Natural killer cell (primary cell): ENCODE measurements at regions not wholly inside any gene's neighbourhood (a gene's known extent, or its start where the extent isn't known, plus 50 kb on each side); places are given as distances from the start of the nearest gene placed in this dataset.

Experiments used
- ATAC-seq, 3 donors: fragments of 150-1000 bp in 2 of 3; fragments of 200-7000 bp in 1 of 3; cut with Tn5 transposase; 1 replicate in 1 of 3; 2 replicates in 2 of 3; pipeline ENCODE4 v1.10.0; 2021; ENCODE audit warnings: mild to moderate bottlenecking in 2 of 3, moderate library complexity in 2 of 3
- DNase-seq, 2 donors: peaks; one replicate each; pipeline versions ENCODE4 v3.0.0 to v3.0.0-alpha.2; 2013 to 2021; ENCODE audit warnings: mixed read lengths in 1 of 2
- H3K27ac ChIP-seq: one replicate; pipeline ENCODE4 v1.5.1; 2013; ENCODE audit warnings: mild to moderate bottlenecking, low read length
- H3K27me3 ChIP-seq: one replicate; pipeline ENCODE4 v1.6.1; 2013; ENCODE audit warnings: low read length; ENCODE audit not compliant: control insufficient read depth, insufficient read depth
- H3K36me3 ChIP-seq: one replicate; pipeline ENCODE4 v1.6.1; 2013; ENCODE audit warnings: low read length; ENCODE audit not compliant: control insufficient read depth, insufficient read depth
- H3K4me1 ChIP-seq: one replicate; pipeline ENCODE4 v1.6.1; 2013; ENCODE audit warnings: low read length; ENCODE audit not compliant: control insufficient read depth, insufficient read depth
- H3K4me3 ChIP-seq: one replicate; pipeline ENCODE4 v1.5.1; 2013; ENCODE audit warnings: low read length
- H3K9me3 ChIP-seq: one replicate; pipeline ENCODE4 v1.6.1; 2013; ENCODE audit warnings: low read length; ENCODE audit not compliant: control insufficient read depth, insufficient read depth
- H3K27ac Mint-ChIP-seq, 2 donors: one replicate each; pipeline ENCODE4 v1.8.0; 2022; ENCODE audit warnings: mild to moderate bottlenecking in 2 of 2, mixed read lengths in 2 of 2, moderate library complexity in 1 of 2
- H3K27me3 Mint-ChIP-seq, 2 donors: one replicate each; pipeline ENCODE4 v1.8.0; 2022; ENCODE audit warnings: low read depth in 2 of 2, mixed read lengths in 2 of 2
- H3K36me3 Mint-ChIP-seq: one replicate; pipeline ENCODE4 v1.8.0; 2022; ENCODE audit warnings: mixed read lengths
- H3K4me1 Mint-ChIP-seq, 2 donors: one replicate each; pipeline ENCODE4 v1.8.0; 2022; ENCODE audit warnings: mixed read lengths in 2 of 2
- H3K4me3 Mint-ChIP-seq: one replicate; pipeline ENCODE4 v1.8.0; 2022; ENCODE audit warnings: mild to moderate bottlenecking, moderate library complexity, mixed read lengths
- H3K9me3 Mint-ChIP-seq, 2 donors: one replicate each; pipeline ENCODE4 v1.8.0; 2022; ENCODE audit warnings: mixed read lengths in 2 of 2
- WGBS: methylation state at CpG from one replicate; pipeline ENCODE4 v1.1.7; 2013; ENCODE audit warnings: missing lambda C conversion rate; ENCODE audit not compliant: insufficient coverage; 5-methylcytosine and 5-hydroxymethylcytosine counted together
- intact Hi-C: fragments of 100-400 bp; cut with micrococcal nuclease; formaldehyde crosslinking; loops from one replicate; pipeline ENCODE4 v1.14.2; 2022
- TF ChIP-seq, protein P1 (sequence below): fragments of 200-600 bp; IDR thresholded peaks from one replicate; pipeline ENCODE4 v1.8.0; 2022; ENCODE audit warnings: antibody characterized with exemption

DNA sequence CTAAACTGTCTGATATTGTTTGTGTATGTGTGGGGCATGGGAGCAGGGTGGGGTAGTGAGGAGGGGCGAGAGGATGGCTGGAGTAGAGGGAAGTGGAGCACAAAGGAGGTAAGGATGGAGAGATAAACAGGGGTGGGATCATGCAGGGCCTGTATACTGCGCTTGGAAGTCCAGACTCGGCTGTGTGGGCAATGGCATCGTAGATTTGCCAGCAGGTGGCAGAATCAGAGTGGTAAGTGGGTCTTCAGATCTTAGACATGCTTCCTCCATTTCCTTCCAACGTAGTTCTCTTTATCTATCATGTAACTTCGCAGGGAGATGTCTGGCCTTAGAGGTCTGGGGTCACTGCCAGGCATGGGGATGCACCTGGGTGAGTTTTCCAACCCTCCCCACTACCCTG lies 155.5 kb downstream of the PDGFRA start:
- WGBS, result 24% methylated on average over 6 of the region's 6 CpGs
- TF ChIP-seq, protein P1, sequence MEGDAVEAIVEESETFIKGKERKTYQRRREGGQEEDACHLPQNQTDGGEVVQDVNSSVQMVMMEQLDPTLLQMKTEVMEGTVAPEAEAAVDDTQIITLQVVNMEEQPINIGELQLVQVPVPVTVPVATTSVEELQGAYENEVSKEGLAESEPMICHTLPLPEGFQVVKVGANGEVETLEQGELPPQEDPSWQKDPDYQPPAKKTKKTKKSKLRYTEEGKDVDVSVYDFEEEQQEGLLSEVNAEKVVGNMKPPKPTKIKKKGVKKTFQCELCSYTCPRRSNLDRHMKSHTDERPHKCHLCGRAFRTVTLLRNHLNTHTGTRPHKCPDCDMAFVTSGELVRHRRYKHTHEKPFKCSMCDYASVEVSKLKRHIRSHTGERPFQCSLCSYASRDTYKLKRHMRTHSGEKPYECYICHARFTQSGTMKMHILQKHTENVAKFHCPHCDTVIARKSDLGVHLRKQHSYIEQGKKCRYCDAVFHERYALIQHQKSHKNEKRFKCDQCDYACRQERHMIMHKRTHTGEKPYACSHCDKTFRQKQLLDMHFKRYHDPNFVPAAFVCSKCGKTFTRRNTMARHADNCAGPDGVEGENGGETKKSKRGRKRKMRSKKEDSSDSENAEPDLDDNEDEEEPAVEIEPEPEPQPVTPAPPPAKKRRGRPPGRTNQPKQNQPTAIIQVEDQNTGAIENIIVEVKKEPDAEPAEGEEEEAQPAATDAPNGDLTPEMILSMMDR, result no peak
- no peak overlapping the region for H3K27ac ChIP-seq
- Mint-ChIP-seq H3K4me3 (no peak overlapping the region), H3K36me3 (no peaks in the 10 kb centered on the region), H3K27me3 (no peaks in the 10 kb centered on the region), H3K27ac (no peak overlapping the region), H3K4me1 (no peaks in the 10 kb centered on the region), H3K9me3 (no peaks in the 10 kb centered on the region)
- H3K4me1 ChIP-seq, result no peaks in the 10 kb centered on the region
- DNase-seq (peak in 1 of 2 donors; percentile 27), ATAC-seq (peak in 2 of 3 donors; percentile 33 to 46)
- no peaks in the 10 kb centered on the region for H3K9me3 ChIP-seq
- intact Hi-C loops, result loop anchor here (1.0 kb wide), 1 partner anchor 577 kb away; no protein-coding TSS in a partner anchor
- no peaks in the 10 kb centered on the region for H3K36me3 ChIP-seq
- no peak overlapping the region for H3K4me3 ChIP-seq
- no peaks in the 10 kb centered on the region for H3K27me3 ChIP-seq

DNA sequence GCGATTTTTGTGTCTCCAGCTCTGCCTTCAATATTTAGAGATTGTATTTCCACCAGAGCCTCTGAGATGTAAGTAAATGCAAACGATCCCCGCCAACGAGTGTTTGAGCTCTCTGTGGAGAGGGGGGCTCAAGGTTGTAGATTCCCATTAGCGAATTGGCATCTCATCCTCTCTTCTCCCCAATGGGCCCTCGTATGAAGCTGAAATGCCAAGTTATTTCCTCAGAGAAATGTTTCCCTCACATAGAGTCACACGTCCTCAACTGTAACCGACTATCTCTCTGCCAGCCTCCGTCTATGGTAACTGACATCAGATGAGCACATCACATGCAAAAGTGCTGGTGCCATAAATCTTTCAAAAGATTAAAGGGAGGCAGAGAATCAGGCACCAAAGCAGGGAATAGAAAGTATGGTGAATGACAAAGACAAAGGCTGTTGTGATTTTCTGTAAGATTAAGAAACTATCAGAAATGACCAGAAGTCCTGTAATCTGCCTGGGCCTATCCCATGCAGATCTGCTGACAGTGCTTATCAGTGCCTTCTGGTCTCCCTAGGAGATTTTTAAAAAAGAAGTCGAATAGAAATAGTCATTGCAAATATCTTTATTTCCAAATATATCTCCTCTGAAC lies 157.1 kb downstream of the PDGFRA start:
- H3K4me3 Mint-ChIP-seq, result no peak overlapping the region

DNA sequence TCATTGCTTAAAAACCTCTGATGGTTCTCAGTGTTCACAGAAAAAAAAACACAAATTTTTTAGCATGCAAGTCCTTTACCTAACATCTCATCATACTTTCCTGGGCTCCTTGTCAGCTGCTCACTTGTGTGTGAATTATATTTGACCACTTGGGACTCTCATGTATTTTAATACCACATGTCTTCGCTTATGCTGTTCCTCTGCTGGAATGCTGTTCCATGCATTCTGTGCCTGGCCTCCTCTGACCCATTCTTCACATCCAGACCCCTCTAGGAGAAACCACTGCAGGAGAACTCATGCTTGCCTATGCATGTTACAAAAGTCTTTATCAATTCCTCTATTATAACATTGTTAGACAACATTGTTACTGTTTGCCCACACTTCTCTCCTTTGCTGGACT lies 157.6 kb downstream of the PDGFRA start:
- ATAC-seq, result no peak

More for the DNA sequence above, 157.1 kb downstream of the PDGFRA start:
- Histone ChIP-seq H3K27ac (no peak overlapping the region), H3K4me1 (no peaks in the 10 kb centered on the region), H3K4me3 (no peak overlapping the region), H3K9me3 (no peaks in the 10 kb centered on the region), H3K27me3 (no peaks in the 10 kb centered on the region), H3K36me3 (no peaks in the 10 kb centered on the region)
- Mint-ChIP-seq H3K36me3 (no peaks in the 10 kb centered on the region), H3K4me1 (no peaks in the 10 kb centered on the region), H3K27me3 (no peaks in the 10 kb centered on the region), H3K27ac (no peak overlapping the region), H3K9me3 (no peaks in the 10 kb centered on the region)
- intact Hi-C loops, result no loop called here
- 87% methylated on average over 10 of the region's 10 CpGs for WGBS
- ATAC-seq (peak in 1 of 3 donors; percentile 37), DNase-seq (no peak)
- TF ChIP-seq, protein P1, result no peak

More for the DNA sequence above, 157.6 kb downstream of the PDGFRA start:
- Mint-ChIP-seq H3K36me3 (no peaks in the 10 kb centered on the region), H3K4me1 (no peaks in the 10 kb centered on the region), H3K4me3 (no peak overlapping the region), H3K27ac (no peak overlapping the region), H3K9me3 (no peaks in the 10 kb centered on the region), H3K27me3 (no peaks in the 10 kb centered on the region)
- TF ChIP-seq, protein P1, result no peak
- no peaks in the 10 kb centered on the region for H3K36me3 ChIP-seq
- 95% methylated on average over 1 of the region's 1 CpG for WGBS
- no peaks in the 10 kb centered on the region for H3K27me3 ChIP-seq
- H3K4me3 ChIP-seq, result no peak overlapping the region
- intact Hi-C loops, result no loop called here
- DNase-seq, result no peak
- H3K9me3 ChIP-seq, result no peaks in the 10 kb centered on the region
- no peaks in the 10 kb centered on the region for H3K4me1 ChIP-seq
- H3K27ac ChIP-seq, result no peak overlapping the region
